Effector memory CD4-positive, alpha-beta T cell (primary cell): ENCODE measurements at regions not wholly inside any gene's neighbourhood (a gene's known extent, or its start where the extent isn't known, plus 50 kb on each side); places are given as distances from the start of the nearest gene placed in this dataset.

Experiments
- DNase-seq, 3 donors: peaks; one replicate each; pipeline ENCODE4 v3.0.0-alpha.2; 2020
- H3K27ac ChIP-seq: 2 replicates; pipeline ENCODE4 v1.7.0; 2013; ENCODE audit warnings: mild to moderate bottlenecking, low read length, moderate library complexity; ENCODE audit not compliant: insufficient read depth, poor library complexity, severe bottlenecking
- H3K27me3 ChIP-seq: replicated peaks from 2 replicates; pipeline ENCODE4 v1.7.0; 2013; ENCODE audit warnings: mild to moderate bottlenecking, low read length; ENCODE audit not compliant: insufficient read depth, control insufficient read depth, poor library complexity, severe bottlenecking
- H3K36me3 ChIP-seq: 2 replicates; pipeline ENCODE4 v1.7.0; 2013; ENCODE audit warnings: mild to moderate bottlenecking, low read length, moderate library complexity; ENCODE audit not compliant: control insufficient read depth, insufficient read depth
- H3K4me1 ChIP-seq: 2 replicates; pipeline ENCODE4 v1.7.0; 2013; ENCODE audit warnings: low read length, mild to moderate bottlenecking; ENCODE audit not compliant: control insufficient read depth, insufficient read depth, poor library complexity, severe bottlenecking
- H3K4me3 ChIP-seq: 2 replicates; pipeline ENCODE4 v1.7.0; 2013; ENCODE audit warnings: low read length, low read depth, mild to moderate bottlenecking; ENCODE audit not compliant: insufficient read depth, poor library complexity, severe bottlenecking
- H3K9me3 ChIP-seq: 2 replicates; pipeline ENCODE4 v1.7.0; 2013; ENCODE audit warnings: mild to moderate bottlenecking, low read length, moderate library complexity; ENCODE audit not compliant: control insufficient read depth

- DNase-seq: no peak
- no peaks in the 10 kb centered on the region for H3K9me3 ChIP-seq
- H3K36me3 ChIP-seq: no peaks in the 10 kb centered on the region
- peaks cover 10% of the 10 kb centered on the region for H3K27me3 ChIP-seq
- H3K27ac ChIP-seq: no peak overlapping the region
- H3K4me3 ChIP-seq: no peak overlapping the region
- peaks cover 5% of the 10 kb centered on the region for H3K4me1 ChIP-seq
These were observed 113.3 kb downstream of the NAV1 start for GRCh38 chr1:201652181-201652580.

DNA sequence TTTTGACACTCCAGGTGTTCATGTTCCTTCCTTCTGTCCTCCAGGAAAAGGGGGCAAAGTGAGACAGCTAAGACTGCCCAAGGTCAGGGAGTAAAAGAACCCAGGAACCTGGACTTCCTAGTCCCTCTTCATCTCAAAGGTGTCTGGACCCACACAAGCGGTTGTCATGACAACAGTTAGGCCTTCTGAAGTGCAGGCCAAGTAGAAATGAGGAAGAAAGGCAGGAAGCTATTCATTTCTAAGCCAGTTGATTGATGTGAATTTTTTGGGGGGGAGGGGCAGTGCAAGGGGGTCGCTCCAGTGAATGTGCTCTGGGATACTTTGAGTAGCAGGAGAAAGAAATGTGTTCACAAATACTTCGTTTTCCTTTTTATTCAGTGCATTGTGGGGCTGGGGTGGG, 114.3 kb downstream of the NAV1 start:
- peaks cover 2% of the 10 kb centered on the region for H3K4me1 ChIP-seq
- H3K27ac ChIP-seq: no peak overlapping the region
- no peak for DNase-seq
- no peaks in the 10 kb centered on the region for H3K9me3 ChIP-seq
- no peak overlapping the region for H3K4me3 ChIP-seq
- H3K36me3 ChIP-seq: no peaks in the 10 kb centered on the region
- H3K27me3 ChIP-seq: peaks cover 5% of the 10 kb centered on the region

- no peak overlapping the region for H3K27ac ChIP-seq
- no peaks in the 10 kb centered on the region for H3K4me1 ChIP-seq
These were observed 115.0 kb downstream of the NAV1 start for GRCh38 chr1:201653883-201654282.

GRCh38 chr1:201655243-201655642, 116.3 kb downstream of the NAV1 start:
- H3K27me3 ChIP-seq: no peaks in the 10 kb centered on the region
- H3K36me3 ChIP-seq: no peaks in the 10 kb centered on the region
- H3K9me3 ChIP-seq: no peaks in the 10 kb centered on the region
- H3K4me1 ChIP-seq: no peaks in the 10 kb centered on the region
- no peak overlapping the region for H3K4me3 ChIP-seq
- H3K27ac ChIP-seq: no peak overlapping the region
- DNase-seq: no peak

More at GRCh38 chr1:201653883-201654282, 115.0 kb downstream of the NAV1 start:
- Histone ChIP-seq H3K4me3 (no peak overlapping the region), H3K36me3 (no peaks in the 10 kb centered on the region), H3K27me3 (peaks cover 3% of the 10 kb centered on the region), H3K9me3 (no peaks in the 10 kb centered on the region)
- no peak for DNase-seq

DNA sequence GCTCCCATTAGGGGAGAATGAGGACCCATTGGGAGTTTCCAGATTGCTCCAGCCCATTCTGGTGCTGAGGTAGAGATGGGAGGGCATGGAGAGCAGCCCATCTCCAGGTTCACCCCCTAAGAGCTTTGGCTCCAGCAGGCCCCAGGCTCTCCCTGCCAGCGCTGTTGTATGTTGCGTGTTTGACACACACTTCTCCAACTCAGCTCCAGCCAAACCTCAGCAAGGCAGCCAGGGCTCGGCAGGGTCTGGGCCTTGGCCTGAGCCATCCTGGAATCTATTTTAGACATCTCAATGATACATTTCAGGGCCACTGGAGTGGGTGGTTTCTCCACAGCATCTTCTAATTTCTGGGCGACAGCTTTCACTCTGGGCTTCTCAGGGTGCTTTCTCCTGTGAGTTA, 117.0 kb downstream of the NAV1 start:
- Histone ChIP-seq H3K4me3 (no peak overlapping the region), H3K9me3 (no peaks in the 10 kb centered on the region), H3K36me3 (no peaks in the 10 kb centered on the region), H3K27ac (no peak overlapping the region), H3K27me3 (no peaks in the 10 kb centered on the region), H3K4me1 (no peaks in the 10 kb centered on the region)
- DNase-seq: no peak

DNA sequence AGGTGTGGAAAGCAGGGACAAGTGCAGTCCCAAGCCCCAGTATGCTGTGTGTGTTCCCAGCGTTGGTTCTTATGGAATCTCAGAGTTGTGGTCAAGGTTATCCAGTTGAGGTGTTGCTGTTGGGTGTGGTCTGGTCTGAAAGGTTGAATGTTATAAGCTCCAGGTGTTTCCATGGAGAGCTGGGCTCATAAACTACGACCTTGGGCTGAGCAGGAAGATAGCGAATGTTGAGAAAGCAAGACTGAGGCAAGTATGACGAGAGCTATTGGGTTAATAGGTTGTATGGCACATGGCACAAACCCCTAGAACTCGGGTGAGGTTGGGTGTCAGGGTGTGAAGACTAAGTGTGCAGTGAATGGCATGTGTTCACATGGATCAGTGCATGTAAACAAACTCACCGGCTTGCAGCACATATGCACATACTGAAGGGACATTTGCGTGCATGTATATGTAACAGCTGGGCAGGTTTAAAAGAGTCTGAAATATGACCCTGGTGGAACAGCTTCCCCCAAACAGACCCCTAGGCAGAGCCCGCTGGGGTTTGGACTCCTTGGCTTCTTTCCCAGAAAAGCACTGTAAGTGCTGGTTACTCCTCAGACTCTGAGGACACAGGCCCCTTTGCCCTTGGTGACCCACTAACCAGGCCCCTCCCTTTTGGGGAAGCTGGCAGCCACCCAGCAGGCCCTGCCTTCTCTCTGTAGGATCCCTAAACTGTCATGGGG, 117.5 kb downstream of the NAV1 start:
- Histone ChIP-seq H3K4me1 (no peaks in the 10 kb centered on the region), H3K36me3 (no peaks in the 10 kb centered on the region), H3K27me3 (no peaks in the 10 kb centered on the region), H3K9me3 (no peaks in the 10 kb centered on the region), H3K4me3 (no peak overlapping the region), H3K27ac (no peak overlapping the region)
- DNase-seq: no peak

GRCh38 chr1:201659572-201659971, 120.6 kb downstream of the NAV1 start:
- H3K27me3 ChIP-seq: no peaks in the 10 kb centered on the region
- H3K27ac ChIP-seq: no peak overlapping the region
- no peaks in the 10 kb centered on the region for H3K36me3 ChIP-seq
- no peak overlapping the region for H3K4me3 ChIP-seq
- DNase-seq: no peak
- H3K4me1 ChIP-seq: no peaks in the 10 kb centered on the region
- no peaks in the 10 kb centered on the region for H3K9me3 ChIP-seq

DNA sequence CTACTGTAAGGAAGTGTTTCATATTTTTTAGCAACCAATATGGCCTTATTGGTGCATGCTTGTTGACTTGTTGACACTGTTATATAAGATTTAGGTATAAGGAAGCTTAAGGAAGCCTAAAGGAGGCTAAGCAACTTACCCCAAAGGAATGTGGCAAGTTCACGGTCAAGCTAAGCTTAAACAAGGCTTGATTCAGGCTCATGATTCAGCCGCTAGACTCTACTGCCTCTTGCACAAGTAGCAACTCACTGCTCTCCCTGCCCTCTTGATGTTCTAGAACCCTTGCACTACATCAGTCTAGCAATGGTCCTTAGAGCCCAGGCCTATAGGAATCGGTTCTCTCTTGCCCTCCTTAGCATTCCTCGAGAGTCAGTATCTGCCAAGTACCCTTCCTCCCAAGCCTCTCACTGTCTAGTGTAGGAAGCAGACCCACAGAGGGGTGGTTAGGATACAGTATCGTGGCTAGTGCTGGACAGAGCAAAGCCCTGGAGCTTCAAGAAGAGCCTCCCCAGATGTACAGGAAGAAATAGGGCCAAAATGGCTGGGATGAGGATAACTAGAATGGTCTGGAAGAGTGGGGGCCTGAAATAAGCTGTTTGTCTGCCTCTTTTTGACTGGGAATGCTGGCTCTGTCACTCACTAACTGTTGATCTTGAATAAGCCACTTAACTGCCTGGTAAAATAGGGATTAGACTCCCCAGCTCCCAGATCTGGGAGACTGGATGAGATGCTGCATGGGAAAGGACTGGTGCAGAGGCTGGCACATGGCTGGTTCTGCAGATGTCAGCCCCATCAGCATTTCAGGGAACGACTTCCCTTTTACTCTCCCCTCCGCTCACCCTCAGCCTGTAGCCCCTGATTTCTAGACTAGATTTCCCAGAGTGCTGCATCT, 122.2 kb downstream of the NAV1 start:
- no peak overlapping the region for H3K27ac ChIP-seq
- H3K27me3 ChIP-seq: no peaks in the 10 kb centered on the region
- H3K36me3 ChIP-seq: no peaks in the 10 kb centered on the region
- no peaks in the 10 kb centered on the region for H3K9me3 ChIP-seq
- H3K4me1 ChIP-seq: no peaks in the 10 kb centered on the region
- no peak overlapping the region for H3K4me3 ChIP-seq
- DNase-seq: no peak

DNA sequence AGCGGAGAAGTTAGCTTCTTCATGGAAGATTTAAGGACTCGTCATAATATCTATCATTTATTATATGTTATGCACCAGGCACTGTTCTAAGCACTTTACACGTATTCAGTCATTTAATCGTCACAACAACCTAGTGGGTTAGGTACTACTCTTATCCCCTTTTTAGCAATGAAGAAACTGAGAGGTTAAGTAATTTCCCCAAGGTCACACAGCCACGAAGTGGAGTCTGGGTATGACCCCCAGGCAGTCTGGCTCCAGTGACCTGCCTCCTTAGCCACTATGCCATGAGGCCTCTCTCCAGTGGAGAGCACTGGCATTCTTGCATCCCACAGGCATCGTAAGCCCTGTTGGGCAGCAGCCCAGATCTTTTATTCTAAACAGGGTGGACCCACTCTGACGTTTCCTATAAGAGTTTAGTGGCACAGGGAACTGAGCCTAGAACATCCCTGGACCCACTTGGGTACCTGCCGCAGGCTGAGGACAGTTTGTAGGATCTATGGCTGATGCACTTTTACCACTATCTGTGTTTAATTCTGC, 123.0 kb downstream of the NAV1 start:
- Histone ChIP-seq H3K4me3 (no peak overlapping the region), H3K9me3 (no peaks in the 10 kb centered on the region), H3K27ac (no peak overlapping the region), H3K36me3 (no peaks in the 10 kb centered on the region), H3K27me3 (no peaks in the 10 kb centered on the region), H3K4me1 (no peaks in the 10 kb centered on the region)
- DNase-seq: no peak

- no peak overlapping the region for H3K27ac ChIP-seq
- no peak overlapping the region for H3K4me3 ChIP-seq
- no peaks in the 10 kb centered on the region for H3K9me3 ChIP-seq
- H3K36me3 ChIP-seq: no peaks in the 10 kb centered on the region
- no peak for DNase-seq
- no peaks in the 10 kb centered on the region for H3K27me3 ChIP-seq
- H3K4me1 ChIP-seq: no peaks in the 10 kb centered on the region
These were observed 123.7 kb downstream of the NAV1 start for GRCh38 chr1:201662646-201663045.
